Activated CD4-positive, alpha-beta T cell treated with anti-CD3 and anti-CD28 coated beads, Interleukin-2, Interleukin-4, amounts not matched to agents 100 ng/mL and 50 ng/mL, durations not matched to agents 16 hours and 8 hours (primary cell): ENCODE measurements at regions not wholly inside any gene's neighbourhood (a gene's known extent, or its start where the extent isn't known, plus 50 kb on each side); places are given as distances from the start of the nearest gene placed in this dataset.
"Not testable (repeated sequence)": the region's sequence is repeated elsewhere in the genome, so short reads cannot be mapped to it uniquely, and the experiment has no call there.

Source experiments
- DNase-seq: peaks from one replicate; pipeline ENCODE4 v3.0.0-alpha.2; 2020; ENCODE audit warnings: low spot score

GRCh38 chr1:104163912-104164476 lies 414.3 kb downstream of the AMY1C start:
- DNase-seq, result no peak

- no peak for DNase-seq
Measured at GRCh38 chr1:104172243-104172681, 422.6 kb downstream of the AMY1C start.

- no peak for DNase-seq
Measured at GRCh38 chr1:104182251-104182650, 432.6 kb downstream of the AMY1C start.

- DNase-seq, result no peak
Measured at GRCh38 chr1:104189207-104189606, 439.5 kb downstream of the AMY1C start.

- no peak for DNase-seq
Measured at GRCh38 chr1:104190821-104191220, 441.1 kb downstream of the AMY1C start.

GRCh38 chr1:104195395-104195794 lies 445.7 kb downstream of the AMY1C start:
- no peak for DNase-seq

- DNase-seq, result no peak
Measured at GRCh38 chr1:104196136-104196535, 446.4 kb downstream of the AMY1C start.

- DNase-seq, result no peak
Measured at GRCh38 chr1:104197516-104197915, 447.8 kb downstream of the AMY1C start.

- DNase-seq, result no peak
Measured at GRCh38 chr1:104212239-104212638, 462.5 kb downstream of the AMY1C start.

GRCh38 chr1:104217395-104217986 lies 467.8 kb downstream of the AMY1C start:
- not testable (repeated sequence) for DNase-seq

GRCh38 chr1:104229860-104230259 lies 480.2 kb downstream of the AMY1C start:
- no peak for DNase-seq

- DNase-seq, result no peak
Measured at GRCh38 chr1:104231676-104232075, 482.0 kb downstream of the AMY1C start.

GRCh38 chr1:104235141-104235540 lies 485.4 kb downstream of the AMY1C start:
- no peak for DNase-seq

GRCh38 chr1:104238991-104239390 lies 489.3 kb downstream of the AMY1C start:
- DNase-seq, result no peak

- no peak for DNase-seq
Measured at GRCh38 chr1:104248385-104248784, 498.7 kb downstream of the AMY1C start.

- no peak for DNase-seq
Measured at GRCh38 chr1:104259481-104259880, 509.8 kb downstream of the AMY1C start.

GRCh38 chr1:104263110-104263509 lies 513.4 kb downstream of the AMY1C start:
- not testable (repeated sequence) for DNase-seq

GRCh38 chr1:104264521-104264920 lies 514.8 kb downstream of the AMY1C start:
- DNase-seq, result no peak

GRCh38 chr1:104265163-104265562 lies 515.5 kb downstream of the AMY1C start:
- DNase-seq, result no peak

GRCh38 chr1:104266612-104267011 lies 516.9 kb downstream of the AMY1C start:
- DNase-seq, result no peak

- not testable (repeated sequence) for DNase-seq
Measured at GRCh38 chr1:104288322-104288721, 538.6 kb downstream of the AMY1C start.

GRCh38 chr1:104291156-104291555 lies 541.5 kb downstream of the AMY1C start:
- no peak for DNase-seq

- DNase-seq, result no peak
Measured at GRCh38 chr1:104294259-104294658, 544.6 kb downstream of the AMY1C start.

GRCh38 chr1:104295511-104295910 lies 545.8 kb downstream of the AMY1C start:
- no peak for DNase-seq
